Fibroblast of skin of left quadriceps (primary cell): ENCODE measurements at regions not wholly inside any gene's neighbourhood (a gene's known extent, or its start where the extent isn't known, plus 50 kb on each side); places are given as distances from the start of the nearest gene placed in this dataset.

Experiments
- DNase-seq, 2 experiments: peaks; one replicate each; pipeline ENCODE4 v3.0.0-alpha.2; 2013; ENCODE audit warnings: low read depth in 2 of 2

GRCh38 chr12:66962290-66962689 lies 283.4 kb upstream of the GRIP1 start:
- no peak for DNase-seq

- DNase-seq: no peak
These were observed 285.0 kb upstream of the GRIP1 start for GRCh38 chr12:66963901-66964300.

DNA sequence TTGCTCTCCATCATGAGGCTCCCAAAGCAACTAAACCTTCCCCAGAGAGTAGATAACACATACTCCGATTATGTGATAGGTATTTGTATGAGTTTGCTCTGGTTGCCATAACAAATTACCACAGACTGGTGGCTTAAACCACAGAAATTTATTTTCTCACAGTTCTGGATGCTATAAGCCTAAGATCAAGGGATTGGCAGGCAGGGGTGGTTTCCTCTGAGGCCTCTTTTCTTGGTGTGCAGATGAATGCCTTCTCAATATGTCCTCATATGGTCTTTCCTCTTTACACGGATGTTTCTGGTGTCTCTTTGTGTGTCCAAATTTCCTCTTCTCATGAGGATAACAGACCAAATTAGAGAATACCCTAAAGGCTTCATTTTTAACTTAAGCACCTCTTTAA lies 285.8 kb upstream of the GRIP1 start:
- DNase-seq: peak; percentile 10 to 13

DNA sequence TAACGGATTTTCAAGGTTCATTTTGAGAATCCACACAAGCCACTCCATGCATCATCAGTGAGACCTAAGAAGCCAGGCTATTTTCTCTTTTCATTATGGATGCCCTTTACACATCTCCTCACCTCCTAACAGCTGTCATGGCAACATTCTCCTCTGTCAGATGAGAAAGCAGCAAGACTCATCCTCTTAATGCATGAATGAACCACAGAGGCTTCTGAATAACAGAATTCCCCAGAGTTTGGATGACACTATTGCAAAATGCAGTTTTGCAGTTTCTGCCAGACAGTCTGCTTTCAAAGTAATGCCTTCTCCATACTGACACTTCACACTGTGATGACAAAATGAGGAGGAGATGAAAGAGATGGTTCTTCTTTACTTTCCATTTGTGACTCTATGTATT lies 286.7 kb upstream of the GRIP1 start:
- no peak for DNase-seq

GRCh38 chr12:66971816-66972215 lies 292.9 kb upstream of the GRIP1 start:
- no peak for DNase-seq

DNA sequence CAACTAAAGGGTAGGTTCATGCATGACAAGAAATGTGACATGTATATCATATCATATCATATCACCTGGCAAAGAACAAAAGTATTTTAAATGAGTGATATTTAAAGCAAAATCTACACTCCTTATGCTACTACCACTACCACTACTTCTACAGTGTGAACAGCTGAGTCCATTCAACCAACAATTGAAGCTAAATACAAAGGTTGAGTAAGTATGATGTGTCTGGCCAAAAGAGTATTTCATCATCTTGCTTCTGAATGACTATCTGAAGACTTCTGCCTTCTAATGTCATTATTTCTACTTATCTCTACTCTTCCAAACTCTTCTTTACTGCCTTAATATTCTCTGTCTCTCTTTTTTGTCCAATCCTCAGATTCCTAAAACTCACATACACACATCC lies 292.6 kb upstream of the CAND1 start:
- no peak for DNase-seq

DNA sequence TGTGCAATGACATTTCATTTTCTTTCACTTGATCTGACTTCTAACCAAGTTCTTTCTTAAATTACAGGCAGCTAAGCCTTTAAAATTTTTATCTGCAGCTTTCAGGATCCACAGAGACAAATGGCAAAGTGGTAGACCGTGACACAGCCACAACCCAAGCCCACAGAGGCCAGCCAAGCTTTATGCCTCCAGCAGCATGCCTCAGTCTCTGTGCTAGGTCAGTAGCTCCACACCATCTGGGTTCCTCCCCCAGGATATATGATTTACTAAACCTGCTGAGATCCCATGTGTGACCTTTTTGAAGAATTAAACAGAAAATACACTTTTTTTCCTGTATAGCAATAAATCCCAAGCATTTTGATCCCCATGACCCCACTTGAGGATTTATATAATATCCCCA lies 290.4 kb upstream of the CAND1 start:
- no peak for DNase-seq

DNA sequence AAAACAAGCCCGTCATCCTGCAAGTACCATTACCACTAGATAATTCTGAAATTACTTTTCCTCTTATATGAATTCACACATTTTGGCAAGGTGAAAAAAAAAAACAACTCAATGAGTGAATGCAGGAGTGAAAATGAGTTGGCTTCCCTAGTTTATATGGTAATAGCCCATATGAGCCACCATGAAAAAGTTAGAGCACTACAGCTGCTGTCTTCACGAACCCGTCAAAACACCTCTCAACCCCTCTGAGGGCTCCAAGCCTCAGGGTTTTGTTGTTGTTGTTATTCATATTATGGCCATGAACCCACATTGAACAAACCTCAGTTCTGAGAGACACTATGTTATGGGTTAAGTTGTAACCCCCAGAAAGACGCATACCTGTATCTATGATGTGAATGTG lies 289.9 kb upstream of the CAND1 start:
- DNase-seq: no peak

GRCh38 chr12:66984077-66984476 lies 285.1 kb upstream of the CAND1 start:
- DNase-seq: no peak

GRCh38 chr12:66984962-66985361 lies 284.2 kb upstream of the CAND1 start:
- no peak for DNase-seq

DNA sequence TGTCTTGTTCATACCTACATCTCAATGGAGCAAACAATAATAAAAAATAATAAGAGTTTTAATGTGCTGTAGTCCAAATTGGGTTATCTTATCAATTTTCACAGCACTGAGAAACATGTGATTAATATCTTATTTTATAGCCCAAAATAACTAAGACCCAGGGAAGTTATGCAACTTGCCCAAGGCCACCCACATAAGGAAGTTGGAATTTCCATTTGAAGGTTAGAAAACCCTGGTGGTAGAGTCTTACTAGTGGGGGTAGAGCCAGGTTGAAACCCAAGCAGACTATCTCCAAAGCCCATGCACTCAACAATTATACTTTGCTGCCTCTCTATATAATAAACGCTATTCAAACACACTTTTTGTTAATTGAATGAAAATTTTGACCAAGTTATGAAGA lies 270.0 kb upstream of the CAND1 start:
- DNase-seq: no peak

DNA sequence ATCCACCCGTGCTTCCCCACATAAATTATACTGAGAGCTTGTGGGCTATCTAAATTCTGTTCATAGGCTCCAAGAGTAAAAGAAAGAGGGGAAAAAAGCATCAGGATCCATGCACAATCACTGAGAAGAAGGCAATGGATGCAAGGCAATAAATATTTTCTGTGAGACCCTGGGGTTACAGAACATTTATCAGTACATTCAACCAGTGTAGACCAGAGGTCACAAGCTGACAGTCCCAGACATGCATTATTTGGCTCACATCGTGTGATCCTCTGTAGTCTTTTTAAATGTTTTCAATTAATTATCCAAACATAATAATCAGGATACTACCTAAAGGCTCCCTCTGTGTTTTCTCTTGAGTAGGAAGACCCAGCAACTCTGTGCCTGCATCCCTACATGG lies 267.9 kb upstream of the CAND1 start:
- DNase-seq: no peak

DNA sequence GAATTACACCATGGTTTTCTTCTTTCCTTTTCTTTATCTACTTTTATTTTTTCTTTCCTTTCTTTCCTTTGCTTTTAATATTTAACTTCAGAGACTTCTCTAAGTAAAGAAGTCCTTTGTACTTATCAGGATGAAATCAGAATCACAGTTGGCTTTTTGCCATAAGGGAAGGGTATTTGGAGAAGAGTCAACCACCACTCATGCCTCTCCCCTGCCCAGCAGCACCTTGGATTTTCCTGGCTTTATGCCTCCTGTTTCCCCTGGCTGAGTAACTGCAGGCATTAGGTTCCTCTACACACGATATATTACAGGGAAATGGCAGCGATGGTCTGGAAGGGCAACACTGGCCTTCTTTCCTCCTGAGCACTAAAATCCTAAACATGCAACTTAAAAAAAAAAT lies 266.4 kb upstream of the CAND1 start:
- DNase-seq: no peak

DNA sequence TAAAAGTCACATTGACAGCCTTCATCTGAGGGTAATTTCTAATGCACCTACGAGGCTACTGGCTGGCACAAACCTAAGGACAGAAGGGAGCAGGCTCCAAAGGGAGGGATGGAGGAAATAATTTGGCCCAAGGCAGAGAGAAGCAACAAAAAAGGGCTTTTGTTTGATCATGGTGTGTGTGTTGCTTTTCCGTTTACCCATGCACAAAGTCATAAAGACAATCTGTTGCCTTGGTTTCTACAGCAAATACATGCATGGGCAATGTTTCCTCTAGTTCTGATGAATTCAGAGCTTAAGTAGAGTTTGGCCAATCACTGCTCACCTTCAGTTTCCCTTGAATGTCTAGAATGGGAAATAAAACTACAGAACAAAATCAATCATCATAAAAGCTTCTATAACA lies 262.5 kb upstream of the CAND1 start:
- DNase-seq: no peak

DNA sequence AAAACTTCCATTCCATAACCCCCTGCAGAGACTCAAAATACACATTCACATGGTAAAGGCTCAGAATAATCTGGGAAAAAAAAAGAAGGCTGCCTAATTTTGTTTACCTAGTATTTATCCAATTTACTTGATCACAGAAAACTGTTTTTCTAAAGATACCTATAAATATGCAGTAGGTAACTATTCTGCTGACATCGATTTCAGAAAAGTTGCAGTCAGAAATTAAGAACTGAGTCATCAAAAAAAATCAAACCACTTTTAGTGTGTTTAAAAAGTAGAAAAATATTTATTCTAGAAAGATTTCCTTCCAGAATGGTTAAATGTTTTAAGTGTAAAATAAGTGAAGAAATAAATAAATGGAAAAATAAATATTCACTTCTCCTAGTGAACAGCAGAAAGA lies 254.5 kb upstream of the CAND1 start:
- no peak for DNase-seq

DNA sequence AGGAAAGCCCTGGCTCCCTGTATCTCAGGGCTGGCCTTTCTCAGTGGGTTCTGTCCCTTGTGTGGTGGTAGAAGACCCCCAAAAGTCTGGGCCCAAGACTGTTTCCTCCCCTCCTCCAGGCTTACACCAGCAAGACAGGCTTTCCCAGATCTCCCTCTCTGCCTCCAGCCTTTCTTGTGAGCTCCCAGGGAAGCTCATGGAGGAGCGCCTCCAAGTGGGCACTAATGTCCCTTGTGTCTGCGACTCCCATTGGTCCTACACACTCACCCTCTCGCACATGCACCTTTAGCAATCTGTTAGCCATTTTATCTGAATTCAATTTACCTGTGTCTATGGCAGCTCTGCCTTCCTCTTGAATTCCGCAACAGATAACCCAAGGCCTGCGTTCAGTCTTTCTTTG lies 251.1 kb upstream of the CAND1 start:
- DNase-seq: no peak

GRCh38 chr12:67019070-67019469 lies 250.1 kb upstream of the CAND1 start:
- no peak for DNase-seq

GRCh38 chr12:67025543-67026114 lies 243.5 kb upstream of the CAND1 start:
- no peak for DNase-seq

DNA sequence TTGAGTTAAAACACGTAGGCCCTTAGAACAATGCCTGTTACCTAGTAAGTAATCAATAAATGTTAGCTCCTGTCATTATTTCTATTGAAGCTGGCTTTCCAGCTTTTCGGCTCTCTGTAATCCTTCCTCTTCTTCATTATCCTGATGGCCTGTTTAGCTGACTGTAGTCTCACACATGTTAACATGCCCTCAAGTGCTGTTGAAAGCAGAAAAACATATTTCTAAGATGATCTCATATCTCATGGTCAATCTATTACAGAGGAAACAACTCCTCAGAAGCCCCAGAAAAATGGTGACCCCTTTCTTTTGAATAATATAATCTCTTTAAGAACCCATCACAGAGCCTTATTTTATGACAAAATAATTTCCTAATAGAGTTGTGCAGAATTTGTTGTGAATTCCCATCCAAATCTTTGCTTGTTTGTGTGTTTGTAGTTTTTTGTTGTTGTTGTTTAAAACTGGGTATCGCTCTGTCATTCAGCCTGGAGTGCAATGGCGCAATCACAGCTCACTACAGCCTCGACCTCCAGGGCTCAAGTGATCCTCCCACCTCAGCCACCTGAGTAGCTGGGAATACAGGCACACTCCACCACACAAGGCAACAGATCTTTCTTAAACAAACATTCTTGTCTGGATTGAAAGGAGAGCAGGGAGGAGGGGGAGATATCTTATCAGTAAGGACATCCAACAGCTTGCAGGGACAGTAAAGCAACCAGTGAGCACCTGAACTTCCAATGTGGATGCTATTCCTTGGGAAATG lies 242.5 kb upstream of the CAND1 start:
- DNase-seq: no peak

- no peak for DNase-seq
These were observed 240.6 kb upstream of the CAND1 start for GRCh38 chr12:67028529-67028928.

DNA sequence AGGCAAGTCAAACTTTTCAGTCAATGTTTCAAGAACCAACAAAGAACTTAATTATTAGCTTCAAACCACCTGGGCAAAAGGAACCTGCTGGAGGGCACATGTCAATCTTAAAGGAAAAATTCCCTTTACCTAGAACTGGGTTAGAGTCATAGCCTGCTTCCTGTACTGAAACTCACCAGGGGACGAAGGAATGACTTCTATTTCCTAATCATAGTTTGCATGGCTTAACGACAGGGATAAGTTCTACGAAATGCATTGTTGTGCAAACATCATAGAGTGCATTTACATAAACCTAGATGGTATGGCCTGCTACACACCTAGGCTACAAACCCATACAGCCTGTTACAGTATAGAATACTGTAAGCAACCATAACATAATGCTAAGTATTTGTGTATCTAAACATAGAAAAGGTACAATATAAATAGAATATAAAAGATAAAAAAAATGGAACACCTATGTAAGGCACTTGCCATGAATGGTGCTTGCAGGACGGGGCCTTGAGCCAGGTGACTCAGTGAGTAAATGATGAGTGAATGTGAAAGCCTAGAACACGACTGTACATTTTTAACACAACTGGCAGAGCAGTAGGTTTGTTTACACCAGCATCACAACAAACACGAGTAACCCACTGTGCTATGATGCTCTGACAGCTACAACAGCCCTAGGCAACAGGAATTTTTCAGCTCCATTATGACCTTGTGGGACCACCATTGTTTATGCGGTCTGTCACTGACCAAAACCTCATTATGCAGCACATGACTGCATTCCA lies 234.9 kb upstream of the CAND1 start:
- no peak for DNase-seq

GRCh38 chr12:67035121-67035520 lies 234.0 kb upstream of the CAND1 start:
- no peak for DNase-seq

DNA sequence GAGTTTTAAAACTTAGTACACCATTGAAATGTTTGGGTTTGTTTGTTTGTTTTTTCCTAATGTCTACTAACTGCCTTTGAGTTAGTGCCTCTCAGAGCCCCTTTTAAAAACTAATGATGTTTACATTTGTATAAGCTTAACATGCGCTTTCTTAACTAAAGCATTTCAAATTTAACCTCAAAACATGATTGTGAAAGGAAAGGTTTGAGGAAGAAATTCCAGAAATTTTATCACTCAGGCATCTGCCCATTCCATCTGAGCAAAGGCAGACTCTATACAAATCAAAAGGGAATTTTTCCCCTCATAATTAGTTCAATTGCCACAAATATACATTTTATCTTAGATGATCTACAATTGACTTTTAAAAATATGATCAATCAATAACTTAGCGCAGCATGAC lies 230.7 kb upstream of the CAND1 start:
- DNase-seq: no peak
